ENCODE measurements at regions not wholly inside any gene's neighbourhood (a gene's known extent, or its start where the extent isn't known, plus 50 kb on each side); places are given as distances from the start of the nearest gene placed in this dataset.

DNA sequence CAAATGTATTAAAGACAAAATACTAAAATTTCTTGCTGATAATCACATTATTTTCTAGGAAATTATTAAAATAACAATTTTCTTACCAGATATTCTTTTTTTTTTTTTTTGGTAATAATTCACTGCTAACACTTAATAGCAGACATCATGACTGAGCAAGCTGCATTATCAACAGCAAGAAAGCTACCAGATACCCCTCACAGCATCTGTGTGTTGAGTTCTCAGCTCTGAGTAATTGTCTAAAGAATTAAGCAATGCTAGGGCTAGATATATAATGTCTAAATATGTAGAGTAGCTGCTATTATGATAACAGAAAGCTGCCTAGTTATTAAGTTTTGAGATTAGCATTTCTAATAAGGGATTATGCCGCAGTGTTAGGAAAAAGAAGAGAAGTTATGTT is 754.3 kb upstream of the PKDCC start:
- TF ChIP-seq, protein P1, sequence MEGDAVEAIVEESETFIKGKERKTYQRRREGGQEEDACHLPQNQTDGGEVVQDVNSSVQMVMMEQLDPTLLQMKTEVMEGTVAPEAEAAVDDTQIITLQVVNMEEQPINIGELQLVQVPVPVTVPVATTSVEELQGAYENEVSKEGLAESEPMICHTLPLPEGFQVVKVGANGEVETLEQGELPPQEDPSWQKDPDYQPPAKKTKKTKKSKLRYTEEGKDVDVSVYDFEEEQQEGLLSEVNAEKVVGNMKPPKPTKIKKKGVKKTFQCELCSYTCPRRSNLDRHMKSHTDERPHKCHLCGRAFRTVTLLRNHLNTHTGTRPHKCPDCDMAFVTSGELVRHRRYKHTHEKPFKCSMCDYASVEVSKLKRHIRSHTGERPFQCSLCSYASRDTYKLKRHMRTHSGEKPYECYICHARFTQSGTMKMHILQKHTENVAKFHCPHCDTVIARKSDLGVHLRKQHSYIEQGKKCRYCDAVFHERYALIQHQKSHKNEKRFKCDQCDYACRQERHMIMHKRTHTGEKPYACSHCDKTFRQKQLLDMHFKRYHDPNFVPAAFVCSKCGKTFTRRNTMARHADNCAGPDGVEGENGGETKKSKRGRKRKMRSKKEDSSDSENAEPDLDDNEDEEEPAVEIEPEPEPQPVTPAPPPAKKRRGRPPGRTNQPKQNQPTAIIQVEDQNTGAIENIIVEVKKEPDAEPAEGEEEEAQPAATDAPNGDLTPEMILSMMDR (conservative IDR thresholded peaks at IDR 0.05) = no peak
- TF ChIP-seq ZFX (IDR thresholded peaks at IDR 0.05) = no peak
